Esophagus muscularis mucosa (tissue), 4 donors: ENCODE measurements at regions not wholly inside any gene's neighbourhood (a gene's known extent, or its start where the extent isn't known, plus 50 kb on each side); places are given as distances from the start of the nearest gene placed in this dataset.

Experiments used
- DNase-seq: peaks from one replicate; pipeline ENCODE4 v3.0.0-alpha.2; 2017; ENCODE audit errors: extremely low spot score
- H3K27ac ChIP-seq, 4 donors: fragments of 200-600 bp; sonication (generic); replicated peaks in 1 of 4; 1 replicate in 3 of 4; 2 replicates in 1 of 4; pipeline ENCODE4 v1.5.1; 2016 to 2019; ENCODE audit warnings: mild to moderate bottlenecking in 1 of 4
- H3K27me3 ChIP-seq, 4 donors: fragments of 200-600 bp; sonication (generic); one replicate each; pipeline versions ENCODE4 v1.5.1 to v1.6.0; 2016 to 2019
- H3K36me3 ChIP-seq, 4 donors: fragments of 200-600 bp; sonication (generic); one replicate each; pipeline ENCODE4 v1.5.1; 2016 to 2019
- H3K4me1 ChIP-seq, 4 donors: fragments of 200-600 bp; sonication (generic); one replicate each; pipeline ENCODE4 v1.5.1; 2016 to 2019
- H3K4me3 ChIP-seq, 4 donors: fragments of 200-600 bp; sonication (generic); 1 replicate in 2 of 4; 2 replicates in 2 of 4; pipeline ENCODE4 v1.5.1; 2016 to 2019; ENCODE audit warnings: mild to moderate bottlenecking in 4 of 4, moderate library complexity in 1 of 4
- H3K9me3 ChIP-seq, 4 donors: fragments of 200-600 bp; sonication (generic); 1 replicate in 3 of 4; 2 replicates in 1 of 4; pipeline ENCODE4 v1.5.1; 2016 to 2019
- CTCF ChIP-seq, 3 experiments: fragments of 200-600 bp in 2 of 3; fragments of 450-650 bp in 1 of 3; sonication (generic) in 2 of 3; IDR thresholded peaks; one replicate each; pipeline ENCODE4 v1.5.1; 2017 to 2019; ENCODE audit warnings: antibody characterized with exemption in 3 of 3, mild to moderate bottlenecking in 2 of 3, moderate library complexity in 1 of 3
- EP300 ChIP-seq: sonication (generic); formaldehyde crosslinking; IDR thresholded peaks from one replicate; pipeline ENCODE4 v1.6.1; 2017; ENCODE audit warnings: antibody characterized with exemption
- POLR2A ChIP-seq: fragments of 450-650 bp; IDR thresholded peaks from one replicate; pipeline ENCODE4 v1.6.1; 2017; ENCODE audit warnings: antibody characterized with exemption, moderate library complexity, mild to moderate bottlenecking, low read depth
- POLR2AphosphoS5 ChIP-seq, 2 donors: sonication (generic); formaldehyde crosslinking; IDR thresholded peaks; one replicate each; pipeline ENCODE4 v1.6.1; 2017; ENCODE audit warnings: antibody characterized with exemption in 2 of 2
- WGBS: methylation state at CpG from one replicate; pipeline ENCODE4 v1.1.5; 2018; 5-methylcytosine and 5-hydroxymethylcytosine counted together
- intact Hi-C: fragments of 100-400 bp; cut with DNase I; formaldehyde crosslinking; loops from one replicate; pipeline ENCODE4 v1.15.1; 2023

GRCh38 chr3:44042772-44043171 lies 198.9 kb upstream of the TOPAZ1 start:
- intact Hi-C loops = no loop called here
- 85% methylated on average over 4 of the region's 4 CpGs for WGBS
- Histone ChIP-seq H3K27ac (no peak overlapping the region), H3K4me1 (no peaks in the 10 kb centered on the region), H3K4me3 (no peak overlapping the region), H3K9me3 (no peaks in the 10 kb centered on the region), H3K36me3 (no peaks in the 10 kb centered on the region), H3K27me3 (no peaks in the 10 kb centered on the region)
- TF ChIP-seq EP300 (no peak), POLR2A (no peak), POLR2AphosphoS5 (IDR thresholded peaks at IDR 0.05) (no peak), CTCF (IDR thresholded peaks at IDR 0.05) (no peak)
- DNase-seq = no peak

GRCh38 chr3:44045476-44046275 lies 196.0 kb upstream of the TOPAZ1 start:
- TF ChIP-seq CTCF (IDR thresholded peaks at IDR 0.05) (no peak), EP300 (no peak), POLR2AphosphoS5 (IDR thresholded peaks at IDR 0.05) (no peak), POLR2A (no peak)
- Histone ChIP-seq H3K9me3 (no peaks in the 10 kb centered on the region), H3K36me3 (no peaks in the 10 kb centered on the region), H3K4me3 (no peak overlapping the region), H3K27me3 (peaks cover 0 to 10% (median 0%) of the 10 kb centered on the region in 4 donors), H3K27ac (no peak overlapping the region), H3K4me1 (no peaks in the 10 kb centered on the region)
- no peak for DNase-seq
- WGBS = 31% methylated on average over 4 of the region's 4 CpGs
- intact Hi-C loops = no loop called here

GRCh38 chr3:44047796-44048195 lies 193.9 kb upstream of the TOPAZ1 start:
- H3K36me3 ChIP-seq = no peaks in the 10 kb centered on the region
- intact Hi-C loops = no loop called here
- DNase-seq = no peak
- H3K4me1 ChIP-seq = no peaks in the 10 kb centered on the region
- peaks cover 0 to 31% (median 0%) of the 10 kb centered on the region in 4 donors for H3K27me3 ChIP-seq
- H3K27ac ChIP-seq = no peak overlapping the region
- TF ChIP-seq CTCF (IDR thresholded peaks at IDR 0.05) = no peak
- no peak for TF ChIP-seq EP300
- no peak for TF ChIP-seq POLR2A
- no peak for TF ChIP-seq POLR2AphosphoS5 (IDR thresholded peaks at IDR 0.05)
- H3K4me3 ChIP-seq = no peak overlapping the region
- H3K9me3 ChIP-seq = no peaks in the 10 kb centered on the region
- WGBS = 88% methylated on average over 3 of the region's 3 CpGs

GRCh38 chr3:44048196-44048924 lies 193.3 kb upstream of the TOPAZ1 start:
- intact Hi-C loops = no loop called here
- 62% methylated on average over 3 of the region's 3 CpGs for WGBS

GRCh38 chr3:44048949-44049348 lies 192.7 kb upstream of the TOPAZ1 start:
- DNase-seq = no peak
- 83% methylated on average over 2 of the region's 2 CpGs for WGBS
- no peak overlapping the region for H3K27ac ChIP-seq

More at GRCh38 chr3:44048196-44048924, 193.3 kb upstream of the TOPAZ1 start:
- Histone ChIP-seq H3K4me3 (no peak overlapping the region), H3K27me3 (peaks cover 0 to 34% (median 0%) of the 10 kb centered on the region in 4 donors), H3K4me1 (no peaks in the 10 kb centered on the region), H3K36me3 (no peaks in the 10 kb centered on the region), H3K9me3 (no peaks in the 10 kb centered on the region), H3K27ac (no peak overlapping the region)
- no peak for DNase-seq
- TF ChIP-seq POLR2AphosphoS5 (IDR thresholded peaks at IDR 0.05) = no peak

More at GRCh38 chr3:44048949-44049348, 192.7 kb upstream of the TOPAZ1 start:
- H3K27me3 ChIP-seq = peaks cover 0 to 39% (median 0%) of the 10 kb centered on the region in 4 donors
- TF ChIP-seq POLR2AphosphoS5 (IDR thresholded peaks at IDR 0.05) (no peak), CTCF (IDR thresholded peaks at IDR 0.05) (no peak), EP300 (no peak), POLR2A (no peak)
- no peaks in the 10 kb centered on the region for H3K4me1 ChIP-seq
- no peak overlapping the region for H3K4me3 ChIP-seq
- H3K36me3 ChIP-seq = no peaks in the 10 kb centered on the region
- no peaks in the 10 kb centered on the region for H3K9me3 ChIP-seq
- intact Hi-C loops = no loop called here
